ENCODE measurements at regions not wholly inside any gene's neighbourhood (a gene's known extent, or its start where the extent isn't known, plus 50 kb on each side); places are given as distances from the start of the nearest gene placed in this dataset.

- no peak for ATAC-seq
- H3K4me1 ChIP-seq (ENCODE audit: insufficient read depth, low read length): no peaks in the 10 kb centered on the region
- TF ChIP-seq ZNF547 (CRISPR knock-in tag; IDR thresholded peaks at IDR 0.05): no peak
- no peak for TF ChIP-seq REST (IDR thresholded peaks at IDR 0.05; ENCODE audit: borderline replicate concordance in 1 of 2, low read depth in 1 of 2, low read length in 2 of 2)
- TF ChIP-seq CENPT (CRISPR knock-in tag; IDR thresholded peaks at IDR 0.05; ENCODE audit: low read depth): no peak
- TF ChIP-seq ATF4 (CRISPR knock-in tag; IDR thresholded peaks at IDR 0.05): no peak
- peak; percentile 86; the same call in 1 of the 2 replicates for TF ChIP-seq CEBPB (IDR thresholded peaks at IDR 0.05; ENCODE audit: borderline replicate concordance, low read depth, low read length)
- no peak for TF ChIP-seq FOXA3 (CRISPR knock-in tag; IDR thresholded peaks at IDR 0.05)
- H3K27ac ChIP-seq (ENCODE audit: extremely low read length, insufficient read depth, low read length): no peak overlapping the region
- ChIA-PET CTCF (ENCODE audit: low intra/inter-chr PET ratio, low total read pairs) (no interaction called here), POLR2A (no interaction called here)
- no peak overlapping the region for H2AFZ ChIP-seq (ENCODE audit: low read length)
- intact Hi-C loops (cut with micrococcal nuclease; ENCODE audit: unreplicated experiment) (no loop called here), in situ Hi-C loops (cut with HindIII; ENCODE audit: extremely low pct_ligation_motif_present, low pct_unique_long_range_greater_than_20kb) (no loop called here)
- H3K9me3 ChIP-seq (ENCODE audit: low read length): peaks cover 22% of the 10 kb centered on the region
- DNase-seq (ENCODE audit: low spot score): no peak
- H3K4me3 ChIP-seq (replicated peaks in 1 of 3; ENCODE audit: insufficient read depth in 1 of 3, low read depth in 2 of 3, low read length in 3 of 3): no peak overlapping the region
- no peak overlapping the region for H3K9ac ChIP-seq (ENCODE audit: insufficient read depth, low read depth, low read length)
- no peaks in the 10 kb centered on the region for H4K20me1 ChIP-seq (ENCODE audit: insufficient read depth, low read length)
- no peak overlapping the region for H3K4me2 ChIP-seq (ENCODE audit: low read depth, low read length)
- no peaks in the 10 kb centered on the region for H3K79me2 ChIP-seq (ENCODE audit: insufficient read depth, low read length)
- WGBS (ENCODE audit: low lambda C conversion rate): 51% methylated on average over 2 of the region's 2 CpGs
- H3K27me3 ChIP-seq (ENCODE audit: control insufficient read depth in 1 of 2, insufficient read depth in 2 of 2, low read length in 2 of 2): no peaks in the 10 kb centered on the region
- no peak for FAIRE-seq
- no TSS peak for BruUV-seq (replicated peaks)
- no peaks in the 10 kb centered on the region for H3K36me3 ChIP-seq (replicated peaks in 1 of 2; ENCODE audit: control insufficient read depth in 1 of 2, insufficient read depth in 2 of 2, low read length in 2 of 2)
Observed at GRCh38 chr2:223396993-223397392, 205.2 kb downstream of the SCG2 start.

All from HepG2 (cell line).